Thyroid gland (tissue), 4 donors: ENCODE measurements at regions not wholly inside any gene's neighbourhood (a gene's known extent, or its start where the extent isn't known, plus 50 kb on each side); places are given as distances from the start of the nearest gene placed in this dataset.

Experiments used
- DNase-seq, 2 donors: peaks; one replicate each; pipeline ENCODE4 v3.0.0-alpha.2; 2019
- H3K27ac ChIP-seq, 3 donors: fragments of 200-600 bp; sonication (generic); 1 replicate in 2 of 3; 2 replicates in 1 of 3; pipeline ENCODE4 v1.5.1; 2016 to 2019; ENCODE audit warnings: mild to moderate bottlenecking in 1 of 3, moderate library complexity in 1 of 3
- H3K27me3 ChIP-seq: fragments of 200-600 bp; sonication (generic); one replicate; pipeline ENCODE4 v1.5.1; 2019
- H3K36me3 ChIP-seq, 2 donors: fragments of 200-600 bp; sonication (generic); one replicate each; pipeline ENCODE4 v1.5.1; 2016 to 2019
- H3K4me1 ChIP-seq, 2 donors: fragments of 200-600 bp; sonication (generic); one replicate each; pipeline ENCODE4 v1.5.1; 2017 to 2019
- H3K4me3 ChIP-seq, 3 donors: fragments of 200-600 bp; sonication (generic); replicated peaks in 1 of 3; 1 replicate in 2 of 3; 2 replicates in 1 of 3; pipeline ENCODE4 v1.5.1; 2016; ENCODE audit warnings: mild to moderate bottlenecking in 1 of 3
- H3K9me3 ChIP-seq: fragments of 200-600 bp; sonication (generic); one replicate; pipeline ENCODE4 v1.5.1; 2017
- CTCF ChIP-seq, 6 experiments: fragments of 200-600 bp in 3 of 6; fragments of 450-650 bp in 3 of 6; sonication (generic) in 3 of 6; IDR thresholded peaks; one replicate each; pipeline ENCODE4 v1.5.1; 2016 to 2019; ENCODE audit warnings: antibody characterized with exemption in 6 of 6, mild to moderate bottlenecking in 2 of 6, inconsistent platforms in 1 of 6, moderate library complexity in 1 of 6
- POLR2A ChIP-seq, 2 donors: fragments of 450-650 bp; IDR thresholded peaks; one replicate each; pipeline ENCODE4 v1.6.1; 2017; ENCODE audit warnings: antibody characterized with exemption in 2 of 2, mild to moderate bottlenecking in 2 of 2, moderate library complexity in 1 of 2
- WGBS, 2 donors: methylation state at CpG; one replicate each; pipeline ENCODE4 v1.1.5; 2017; 5-methylcytosine and 5-hydroxymethylcytosine counted together
- intact Hi-C: fragments of 100-400 bp; cut with DNase I; formaldehyde crosslinking; loops from one replicate; pipeline ENCODE4 v1.15.1; 2023

DNA sequence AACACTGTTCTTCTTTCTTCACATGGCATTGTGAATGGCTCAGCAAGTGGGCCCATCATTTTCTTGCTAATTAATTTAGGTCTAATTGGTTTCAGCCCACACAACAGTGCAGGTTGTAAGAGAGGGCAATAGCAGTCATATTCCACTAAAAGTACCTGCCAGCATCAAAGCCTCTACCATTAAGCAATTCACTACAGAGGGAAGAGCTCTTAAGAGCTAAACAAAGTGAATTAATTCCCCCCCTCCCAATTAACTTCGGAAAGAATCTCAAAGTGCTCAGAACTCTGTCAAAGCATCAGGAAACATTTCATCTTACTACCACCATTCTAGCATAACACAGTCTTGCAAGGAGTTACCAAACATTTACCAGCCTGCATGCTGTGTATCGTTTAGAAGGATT, 133.9 kb upstream of the UBASH3B start:
- intact Hi-C loops: no loop called here
- 47 to 55% methylated on average over 2 of the region's 2 CpGs for WGBS, 2 donors
- TF ChIP-seq POLR2A (IDR thresholded peaks at IDR 0.05) (no peak), CTCF (IDR thresholded peaks at IDR 0.05) (no peak)
- Histone ChIP-seq H3K4me1 (peaks cover 0 to 5% of the 10 kb centered on the region in 2 donors), H3K36me3 (no peaks in the 10 kb centered on the region), H3K9me3 (no peaks in the 10 kb centered on the region), H3K27me3 (no peaks in the 10 kb centered on the region), H3K4me3 (no peak overlapping the region), H3K27ac (no peak overlapping the region)
- DNase-seq: no peak

GRCh38 chr11:122517403-122518379, 137.8 kb upstream of the UBASH3B start:
- intact Hi-C loops: no loop called here
- WGBS, 2 donors: 75 to 83% methylated on average over 4 of the region's 4 CpGs

DNA sequence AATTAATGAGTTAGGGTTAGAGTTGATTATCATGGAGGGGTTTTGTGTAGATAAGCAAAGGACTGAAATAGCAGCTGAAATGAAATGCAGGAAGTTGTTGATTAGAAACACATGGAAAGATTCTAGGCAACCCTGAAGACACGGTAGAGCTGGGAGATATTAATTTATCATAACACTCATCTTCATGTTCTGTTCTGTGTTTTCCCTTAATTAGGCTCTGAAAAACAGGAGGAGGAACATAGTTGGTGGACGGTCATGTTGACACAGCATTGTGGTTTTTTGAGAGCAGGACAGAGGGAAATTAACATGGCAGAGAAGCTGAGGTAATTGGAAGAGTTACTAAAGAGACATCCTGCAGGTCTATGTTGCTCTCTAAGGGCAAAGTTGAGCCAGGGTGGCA, 138.8 kb upstream of the UBASH3B start:
- Histone ChIP-seq H3K4me3 (no peak overlapping the region), H3K36me3 (no peaks in the 10 kb centered on the region), H3K27me3 (no peaks in the 10 kb centered on the region), H3K4me1 (no peaks in the 10 kb centered on the region), H3K9me3 (no peaks in the 10 kb centered on the region), H3K27ac (no peak overlapping the region)
- no peak for TF ChIP-seq CTCF (IDR thresholded peaks at IDR 0.05)
- no peak for TF ChIP-seq POLR2A (IDR thresholded peaks at IDR 0.05)
- no peak for DNase-seq
- WGBS, 2 donors: 58 to 59% methylated on average over 2 of the region's 2 CpGs
- intact Hi-C loops: no loop called here

More at GRCh38 chr11:122517403-122518379, 137.8 kb upstream of the UBASH3B start:
- no peak for DNase-seq
- no peaks in the 10 kb centered on the region for H3K36me3 ChIP-seq
- no peaks in the 10 kb centered on the region for H3K9me3 ChIP-seq
- H3K4me3 ChIP-seq: no peak overlapping the region
- no peaks in the 10 kb centered on the region for H3K4me1 ChIP-seq
- H3K27me3 ChIP-seq: no peaks in the 10 kb centered on the region
- H3K27ac ChIP-seq: no peak overlapping the region
- TF ChIP-seq CTCF (IDR thresholded peaks at IDR 0.05) (no peak), POLR2A (IDR thresholded peaks at IDR 0.05) (no peak)

DNA sequence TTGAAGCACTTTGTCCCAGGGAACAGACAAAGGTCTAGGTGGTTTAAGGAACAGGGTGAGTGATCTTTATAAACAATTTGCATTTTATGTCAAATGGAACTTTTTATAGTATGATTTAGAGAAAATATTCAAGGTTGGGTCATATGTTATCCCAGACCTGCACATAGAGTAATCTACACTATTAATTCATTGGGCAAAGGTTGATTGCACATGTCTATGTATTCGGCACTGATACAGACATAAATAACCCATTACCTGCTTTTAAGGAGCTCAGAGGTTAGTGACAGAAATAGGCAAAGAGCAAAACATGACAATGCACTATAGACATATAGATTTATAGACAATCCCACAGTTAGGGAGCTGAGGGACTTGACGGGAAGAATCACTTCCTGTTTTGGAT, 141.5 kb upstream of the UBASH3B start:
- TF ChIP-seq POLR2A (IDR thresholded peaks at IDR 0.05): no peak
- TF ChIP-seq CTCF (IDR thresholded peaks at IDR 0.05): no peak
- H3K4me1 ChIP-seq: no peaks in the 10 kb centered on the region
- no peaks in the 10 kb centered on the region for H3K27me3 ChIP-seq
- intact Hi-C loops: no loop called here
- no peak overlapping the region for H3K4me3 ChIP-seq
- no peaks in the 10 kb centered on the region for H3K36me3 ChIP-seq
- no peak for DNase-seq
- 67 to 82% methylated on average over 2 of the region's 2 CpGs for WGBS, 2 donors
- H3K9me3 ChIP-seq: no peaks in the 10 kb centered on the region
- no peak overlapping the region for H3K27ac ChIP-seq

- no peak overlapping the region for H3K27ac ChIP-seq
- no peaks in the 10 kb centered on the region for H3K27me3 ChIP-seq
- intact Hi-C loops: no loop called here
- no peaks in the 10 kb centered on the region for H3K36me3 ChIP-seq
- no peak for DNase-seq
- H3K9me3 ChIP-seq: no peaks in the 10 kb centered on the region
- TF ChIP-seq CTCF (IDR thresholded peaks at IDR 0.05) (no peak), POLR2A (IDR thresholded peaks at IDR 0.05) (no peak)
- WGBS, 2 donors: 76 to 83% methylated on average over 2 of the region's 2 CpGs
- H3K4me1 ChIP-seq: no peaks in the 10 kb centered on the region
- no peak overlapping the region for H3K4me3 ChIP-seq
These were observed 142.2 kb upstream of the UBASH3B start for GRCh38 chr11:122513328-122513727.
